WTC11 (cell line): ENCODE measurements at regions not wholly inside any gene's neighbourhood (a gene's known extent, or its start where the extent isn't known, plus 50 kb on each side); places are given as distances from the start of the nearest gene placed in this dataset.

Experiments used
- ATF6 ChIP-seq: sonication (generic); formaldehyde crosslinking; IDR thresholded peaks from 2 replicates; pipeline ENCODE4 v1.8.1; 2023; ENCODE audit warnings: mild to moderate bottlenecking, missing genetic modification reagents
- CTCF ChIP-seq: fragments of 200-600 bp; IDR thresholded peaks from 2 replicates; pipeline ENCODE4 v1.8.0; 2022; ENCODE audit warnings: antibody characterized with exemption
- FOXK1 ChIP-seq: sonication (generic); formaldehyde crosslinking; IDR thresholded peaks from 2 replicates; pipeline ENCODE4 v1.8.0; 2022; ENCODE audit warnings: mild to moderate bottlenecking, moderate library complexity, missing genetic modification reagents
- JUN ChIP-seq: sonication (generic); formaldehyde crosslinking; IDR thresholded peaks from 2 replicates; pipeline ENCODE4 v1.8.0; 2023; ENCODE audit warnings: mild to moderate bottlenecking, missing genetic modification reagents
- NFE2L1 ChIP-seq: sonication (generic); formaldehyde crosslinking; IDR thresholded peaks from 2 replicates; pipeline ENCODE4 v1.8.1; 2023; ENCODE audit warnings: missing genetic modification reagents
- NFYB ChIP-seq: sonication (generic); formaldehyde crosslinking; conservative IDR thresholded peaks from 2 replicates; pipeline ENCODE4 v1.8.0; 2022; ENCODE audit warnings: low read depth, missing genetic modification reagents
- PRDM15 ChIP-seq: sonication (generic); formaldehyde crosslinking; IDR thresholded peaks from 2 replicates; pipeline ENCODE4 v1.8.0; 2022; ENCODE audit warnings: missing genetic modification reagents
- TEAD4 ChIP-seq: sonication (generic); formaldehyde crosslinking; IDR thresholded peaks from 2 replicates; pipeline ENCODE4 v1.8.0; 2022; ENCODE audit warnings: mild to moderate bottlenecking, missing genetic modification reagents
- ZNF121 ChIP-seq: sonication (generic); formaldehyde crosslinking; IDR thresholded peaks from 2 replicates; pipeline ENCODE4 v1.8.0; 2023; ENCODE audit warnings: missing genetic modification reagents
- ZNF138 ChIP-seq: sonication (generic); formaldehyde crosslinking; conservative IDR thresholded peaks from 2 replicates; pipeline ENCODE4 v1.8.1; 2022; ENCODE audit warnings: mild to moderate bottlenecking, moderate library complexity, missing genetic modification reagents
- ZNF232 ChIP-seq: sonication (generic); formaldehyde crosslinking; IDR thresholded peaks from 2 replicates; pipeline ENCODE4 v1.8.0; 2022; ENCODE audit warnings: mild to moderate bottlenecking, missing genetic modification reagents

GRCh38 chr4:166162327-166162726 is 289.3 kb downstream of the TLL1 start:
- TF ChIP-seq ATF6 (CRISPR knock-in tag) (no peak), JUN (CRISPR knock-in tag) (no peak), CTCF (no peak), ZNF138 (CRISPR knock-in tag) (no peak), ZNF121 (CRISPR knock-in tag) (no peak), ZNF232 (CRISPR knock-in tag) (no peak), PRDM15 (CRISPR knock-in tag) (no peak), NFYB (no peak), FOXK1 (CRISPR knock-in tag) (no peak), NFE2L1 (CRISPR knock-in tag) (no peak), TEAD4 (CRISPR knock-in tag) (no peak)
